NCI-H446 treated with DMSO at 0.1 percent for 48 hours (cell line): ENCODE measurements at regions not wholly inside any gene's neighbourhood (a gene's known extent, or its start where the extent isn't known, plus 50 kb on each side); places are given as distances from the start of the nearest gene placed in this dataset.

Source experiments
- DNase-seq: peaks from one replicate; lab custom pipeline; 2025; lab: John Stamatoyannopoulos, UW

GRCh38 chr5:20420991-20421595 lies 433.1 kb upstream of the CDH18 start:
- no peak for DNase-seq
